Tibial artery (tissue), 4 donors: ENCODE measurements at regions not wholly inside any gene's neighbourhood (a gene's known extent, or its start where the extent isn't known, plus 50 kb on each side); places are given as distances from the start of the nearest gene placed in this dataset.
"Not testable (repeated sequence)": the region's sequence is repeated elsewhere in the genome, so short reads cannot be mapped to it uniquely, and the experiment has no call there.

Source experiments
- DNase-seq, 2 donors: peaks; one replicate each; pipeline ENCODE4 v3.0.0-alpha.2; 2019
- H3K27ac ChIP-seq, 2 donors: fragments of 200-600 bp; sonication (generic) in 1 of 2; 1 replicate in 1 of 2; 2 replicates in 1 of 2; pipeline ENCODE4 v1.5.1; 2018 to 2019; ENCODE audit warnings: mild to moderate bottlenecking in 1 of 2
- H3K27me3 ChIP-seq, 2 donors: fragments of 200-600 bp; sonication (generic) in 1 of 2; one replicate each; pipeline versions ENCODE4 v1.5.1 to v1.6.0; 2016 to 2019
- H3K36me3 ChIP-seq, 3 donors: fragments of 200-600 bp; sonication (generic) in 2 of 3; one replicate each; pipeline ENCODE4 v1.5.1; 2016 to 2019; ENCODE audit warnings: mild to moderate bottlenecking in 2 of 3
- H3K4me1 ChIP-seq, 4 donors: fragments of 200-600 bp; sonication (generic) in 2 of 4; 1 replicate in 3 of 4; 2 replicates in 1 of 4; pipeline ENCODE4 v1.5.1; 2016 to 2019
- H3K4me3 ChIP-seq, 2 donors: fragments of 200-600 bp; sonication (generic) in 1 of 2; 1 replicate in 1 of 2; 2 replicates in 1 of 2; pipeline ENCODE4 v1.5.1; 2018 to 2019; ENCODE audit warnings: mild to moderate bottlenecking in 2 of 2
- H3K9me3 ChIP-seq, 3 donors: fragments of 200-600 bp; sonication (generic) in 1 of 3; one replicate each; pipeline ENCODE4 v1.5.1; 2016 to 2019
- CTCF ChIP-seq, 2 experiments: fragments of 200-600 bp in 1 of 2; fragments of 450-650 bp in 1 of 2; IDR thresholded peaks; one replicate each; pipeline ENCODE4 v1.5.1; 2017 to 2019; ENCODE audit warnings: antibody characterized with exemption in 2 of 2, mild to moderate bottlenecking in 1 of 2, moderate library complexity in 1 of 2
- intact Hi-C: fragments of 100-400 bp; cut with DNase I; formaldehyde crosslinking; loops from one replicate; pipeline ENCODE4 v1.15.0; 2023; ENCODE audit warnings: low total_unique reads

- Histone ChIP-seq H3K36me3 (no peaks in the 10 kb centered on the region), H3K9me3 (peaks cover 0 to 8% (median 5%) of the 10 kb centered on the region in 3 donors), H3K27me3 (no peaks in the 10 kb centered on the region), H3K4me3 (no peak overlapping the region), H3K4me1 (no peaks in the 10 kb centered on the region), H3K27ac (no peak overlapping the region)
- no peak for TF ChIP-seq CTCF (IDR thresholded peaks at IDR 0.05)
- intact Hi-C loops, result no loop called here
- DNase-seq, result no peak
Observed at GRCh38 chr4:97414161-97414560, 729.1 kb downstream of the STPG2 start.

GRCh38 chr4:97432551-97432950 is 710.7 kb downstream of the STPG2 start:
- no peak for TF ChIP-seq CTCF (IDR thresholded peaks at IDR 0.05)
- H3K27ac ChIP-seq, result no peak overlapping the region

DNA sequence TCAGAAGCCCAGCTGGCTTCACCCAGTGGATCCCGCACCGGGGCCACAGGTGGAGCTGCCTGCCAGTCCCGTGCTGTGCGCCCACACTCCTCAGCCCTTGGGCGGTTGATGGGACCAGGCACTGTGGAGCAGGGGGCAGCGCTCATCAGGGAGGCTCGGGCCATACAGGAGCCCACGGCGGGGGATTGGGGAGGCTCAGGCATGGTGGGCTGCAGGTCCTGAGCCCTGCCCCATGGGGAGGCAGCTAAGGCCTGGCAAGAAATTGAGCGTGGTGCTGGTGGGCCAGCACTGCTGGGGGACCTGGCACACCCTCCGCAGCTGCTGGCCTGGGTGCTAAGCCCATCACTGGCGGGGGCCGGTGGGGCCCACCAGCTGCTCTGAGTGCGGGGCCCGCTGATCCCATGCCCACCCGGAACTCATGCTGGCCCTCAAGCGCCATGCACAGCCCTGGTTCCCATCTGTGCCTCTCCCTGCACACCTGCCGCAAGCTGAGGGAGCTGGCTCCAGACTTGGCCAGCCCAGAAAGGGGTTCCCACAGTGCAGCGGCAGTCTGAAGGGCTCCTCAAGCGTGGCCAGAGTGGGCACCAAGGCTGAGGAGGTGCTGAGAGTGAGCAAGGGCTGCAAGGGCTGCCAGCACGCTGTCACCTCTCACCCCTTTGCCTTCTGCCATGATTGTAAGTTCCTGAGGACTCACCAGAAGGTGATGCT is 705.1 kb downstream of the STPG2 start:
- DNase-seq, H3K4me1 ChIP-seq, intact Hi-C loops, H3K9me3 ChIP-seq, H3K36me3 ChIP-seq, H3K27me3 ChIP-seq, H3K27ac ChIP-seq, H3K4me3 ChIP-seq: not testable (repeated sequence)

More at GRCh38 chr4:97432551-97432950, 710.7 kb downstream of the STPG2 start:
- Histone ChIP-seq H3K4me3 (no peak overlapping the region), H3K27me3 (no peaks in the 10 kb centered on the region), H3K4me1 (no peaks in the 10 kb centered on the region), H3K36me3 (no peaks in the 10 kb centered on the region), H3K9me3 (peaks cover 0 to 4% (median 0%) of the 10 kb centered on the region in 3 donors)
- no peak for DNase-seq
- intact Hi-C loops, result no loop called here

DNA sequence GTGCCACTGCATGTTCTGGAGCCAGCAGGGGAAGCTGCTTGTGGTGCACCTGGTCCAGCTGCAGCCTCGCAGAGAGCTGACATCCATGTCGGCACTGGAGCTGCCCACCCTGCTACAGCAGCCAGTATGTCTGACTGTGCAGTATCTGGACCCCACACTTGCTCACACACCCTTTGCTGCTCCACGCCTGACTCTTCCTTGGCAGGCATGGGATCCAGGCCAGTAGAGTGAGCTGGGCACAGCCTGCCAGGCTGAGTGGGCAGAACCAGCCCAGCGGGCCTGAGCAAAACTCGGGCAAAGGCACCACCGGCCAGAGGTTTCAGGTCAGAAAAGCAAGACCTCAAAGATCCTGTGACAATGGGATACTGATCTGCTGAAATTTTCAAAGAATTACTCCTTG is 690.1 kb downstream of the STPG2 start:
- no peaks in the 10 kb centered on the region for H3K27me3 ChIP-seq
- intact Hi-C loops, result no loop called here
- H3K9me3 ChIP-seq, result peaks cover 0 to 4% (median 0%) of the 10 kb centered on the region in 3 donors
- no peaks in the 10 kb centered on the region for H3K4me1 ChIP-seq
- H3K4me3 ChIP-seq, result no peak overlapping the region
- no peak for TF ChIP-seq CTCF (IDR thresholded peaks at IDR 0.05)
- no peaks in the 10 kb centered on the region for H3K36me3 ChIP-seq
- H3K27ac ChIP-seq, result no peak overlapping the region
- no peak for DNase-seq

- no peaks in the 10 kb centered on the region for H3K4me1 ChIP-seq
- H3K4me3 ChIP-seq, result no peak overlapping the region
- H3K9me3 ChIP-seq, result peaks cover 0 to 4% (median 0%) of the 10 kb centered on the region in 3 donors
- no peaks in the 10 kb centered on the region for H3K36me3 ChIP-seq
- no peak overlapping the region for H3K27ac ChIP-seq
- TF ChIP-seq CTCF (IDR thresholded peaks at IDR 0.05), result no peak
- H3K27me3 ChIP-seq, result no peaks in the 10 kb centered on the region
- intact Hi-C loops, result no loop called here
- no peak for DNase-seq
Observed at GRCh38 chr4:97457253-97457652, 686.0 kb downstream of the STPG2 start.

GRCh38 chr4:97468272-97468671 is 675.0 kb downstream of the STPG2 start:
- no peaks in the 10 kb centered on the region for H3K27me3 ChIP-seq
- TF ChIP-seq CTCF (IDR thresholded peaks at IDR 0.05), result no peak
- DNase-seq, result no peak
- no peaks in the 10 kb centered on the region for H3K36me3 ChIP-seq
- peaks cover 0 to 4% (median 0%) of the 10 kb centered on the region in 3 donors for H3K9me3 ChIP-seq
- intact Hi-C loops, result no loop called here
- no peak overlapping the region for H3K4me3 ChIP-seq
- H3K4me1 ChIP-seq, result no peaks in the 10 kb centered on the region
- H3K27ac ChIP-seq, result no peak overlapping the region
